RWPE1 (cell line): ENCODE measurements at regions not wholly inside any gene's neighbourhood (a gene's known extent, or its start where the extent isn't known, plus 50 kb on each side); places are given as distances from the start of the nearest gene placed in this dataset.

ENCODE experiments used
- CTCF ChIA-PET: fragments of 350-600 bp; sonication (Branson Sonifier 250); formaldehyde crosslinking; extraction: SDS; loops from one replicate; lab custom pipeline; 2021; lab: Yijun Ruan, JAX
- POLR2A ChIA-PET: fragments of 400-600 bp; formaldehyde crosslinking; extraction: SDS; loops from one replicate; lab custom pipeline; 2020; ENCODE audit warnings: antibody characterized with exemption; ENCODE audit not compliant: low non-redundant PET; lab: Yijun Ruan, JAX
- DNase-seq: peaks from one replicate; pipeline ENCODE4 v3.0.0; 2012; ENCODE audit warnings: low spot score
- H3K27ac ChIP-seq: fragments of 450-650 bp; 2 replicates; pipeline ENCODE4 v1.5.1; 2017
- TF ChIP-seq, protein P1 (sequence below): fragments of 450-650 bp; conservative IDR thresholded peaks from 2 replicates; pipeline ENCODE4 v1.5.1; 2017; ENCODE audit warnings: low read depth, mild to moderate bottlenecking

GRCh38 chr5:67374378-67374777 is 177.8 kb upstream of the CD180 start:
- POLR2A ChIA-PET, result no interaction called here
- no peak for DNase-seq

GRCh38 chr5:67373518-67373917 is 176.9 kb upstream of the CD180 start:
- TF ChIP-seq, protein P1, sequence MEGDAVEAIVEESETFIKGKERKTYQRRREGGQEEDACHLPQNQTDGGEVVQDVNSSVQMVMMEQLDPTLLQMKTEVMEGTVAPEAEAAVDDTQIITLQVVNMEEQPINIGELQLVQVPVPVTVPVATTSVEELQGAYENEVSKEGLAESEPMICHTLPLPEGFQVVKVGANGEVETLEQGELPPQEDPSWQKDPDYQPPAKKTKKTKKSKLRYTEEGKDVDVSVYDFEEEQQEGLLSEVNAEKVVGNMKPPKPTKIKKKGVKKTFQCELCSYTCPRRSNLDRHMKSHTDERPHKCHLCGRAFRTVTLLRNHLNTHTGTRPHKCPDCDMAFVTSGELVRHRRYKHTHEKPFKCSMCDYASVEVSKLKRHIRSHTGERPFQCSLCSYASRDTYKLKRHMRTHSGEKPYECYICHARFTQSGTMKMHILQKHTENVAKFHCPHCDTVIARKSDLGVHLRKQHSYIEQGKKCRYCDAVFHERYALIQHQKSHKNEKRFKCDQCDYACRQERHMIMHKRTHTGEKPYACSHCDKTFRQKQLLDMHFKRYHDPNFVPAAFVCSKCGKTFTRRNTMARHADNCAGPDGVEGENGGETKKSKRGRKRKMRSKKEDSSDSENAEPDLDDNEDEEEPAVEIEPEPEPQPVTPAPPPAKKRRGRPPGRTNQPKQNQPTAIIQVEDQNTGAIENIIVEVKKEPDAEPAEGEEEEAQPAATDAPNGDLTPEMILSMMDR, result no peak
- CTCF ChIA-PET, result no interaction called here
- H3K27ac ChIP-seq, result no peak overlapping the region
- DNase-seq, result no peak
- POLR2A ChIA-PET, result no interaction called here

More at GRCh38 chr5:67374378-67374777, 177.8 kb upstream of the CD180 start:
- no peak overlapping the region for H3K27ac ChIP-seq
- CTCF ChIA-PET, result no interaction called here
- TF ChIP-seq, protein P1, result no peak

GRCh38 chr5:67372887-67373286 is 176.3 kb upstream of the CD180 start:
- H3K27ac ChIP-seq, result no peak overlapping the region
- no peak for DNase-seq
- TF ChIP-seq, protein P1, result no peak
- ChIA-PET CTCF (no interaction called here), POLR2A (no interaction called here)

- POLR2A ChIA-PET, result no interaction called here
- H3K27ac ChIP-seq, result no peak overlapping the region
- TF ChIP-seq, protein P1, result no peak
- CTCF ChIA-PET, result no interaction called here
- no peak for DNase-seq
Observed at GRCh38 chr5:67371924-67372323, 175.3 kb upstream of the CD180 start.

- TF ChIP-seq, protein P1, result no peak
- POLR2A ChIA-PET, result no interaction called here
- no peak for DNase-seq
- CTCF ChIA-PET, result no interaction called here
- H3K27ac ChIP-seq, result no peak overlapping the region
Observed at GRCh38 chr5:67366691-67367395, 170.2 kb upstream of the CD180 start.

DNA sequence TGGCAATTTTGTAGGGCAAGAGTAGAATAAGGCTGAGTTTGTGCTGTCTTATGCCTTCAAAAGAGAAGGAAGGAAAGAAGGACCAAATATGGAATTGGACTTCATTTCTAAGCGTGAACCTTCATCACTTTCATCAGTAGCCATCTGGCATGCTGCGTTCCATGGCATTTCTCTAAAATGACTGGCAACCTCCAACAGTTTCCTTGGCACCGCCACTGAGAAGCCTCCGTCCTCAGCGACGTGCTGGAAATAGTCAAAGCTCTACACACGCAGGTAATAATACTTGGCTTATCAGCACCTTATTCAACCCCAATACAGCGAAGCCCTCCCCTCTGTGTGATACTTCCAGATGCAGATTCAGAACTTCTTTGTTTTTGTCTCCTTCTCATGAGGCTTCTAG is 169.7 kb upstream of the CD180 start:
- POLR2A ChIA-PET, result no interaction called here
- DNase-seq, result no peak

More for the DNA sequence above, 169.7 kb upstream of the CD180 start:
- H3K27ac ChIP-seq, result no peak overlapping the region
- CTCF ChIA-PET, result no interaction called here
- TF ChIP-seq, protein P1, result no peak
